ENCODE measurements at regions not wholly inside any gene's neighbourhood (a gene's known extent, or its start where the extent isn't known, plus 50 kb on each side); places are given as distances from the start of the nearest gene placed in this dataset.

GRCh38 chr15:98151096-98151495 is 190.6 kb downstream of the ARRDC4 start:
- TF ChIP-seq POLR2A (IDR thresholded peaks at IDR 0.05) (no peak), CTCF (IDR thresholded peaks at IDR 0.05) (no peak)
